ENCODE measurements at regions not wholly inside any gene's neighbourhood (a gene's known extent, or its start where the extent isn't known, plus 50 kb on each side); places are given as distances from the start of the nearest gene placed in this dataset.

DNA sequence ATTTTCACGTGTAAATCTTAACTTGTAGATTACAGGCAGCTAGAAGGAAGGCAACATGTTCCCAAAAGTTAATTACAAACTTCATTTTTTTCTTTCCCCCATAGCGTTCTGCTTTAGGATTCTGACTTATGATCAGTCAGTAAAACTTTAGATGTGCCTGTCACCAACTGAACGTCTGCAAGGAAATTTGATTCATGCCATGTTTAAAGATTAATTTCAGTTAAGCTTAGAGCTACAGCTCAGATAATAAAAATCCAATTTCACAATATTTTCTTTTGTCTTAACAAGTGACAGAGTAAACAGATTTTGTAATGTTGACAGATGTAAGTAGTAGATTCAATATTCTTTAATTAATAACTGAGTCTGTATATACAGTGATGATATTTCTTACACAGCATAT is 253.1 kb downstream of the NFKBIZ start:
- Histone ChIP-seq H3K4me1 (ENCODE audit: control insufficient read depth in 1 of 2, insufficient read depth in 2 of 2, low read depth in 1 of 2, low read length in 1 of 2) (no peaks in the 10 kb centered on the region; a peak in 1 of 4 replicates), H4K20me1 (ENCODE audit: insufficient read depth) (no peaks in the 10 kb centered on the region), H3K9ac (no peak overlapping the region), H3K36me3 (replicated peaks in 1 of 2; ENCODE audit: control insufficient read depth in 1 of 2, insufficient read depth in 2 of 2, low read length in 1 of 2) (no peaks in the 10 kb centered on the region), H2AFZ (ENCODE audit: low read depth) (no peak overlapping the region), H3K4me2 (no peak overlapping the region), H3K27ac (ENCODE audit: low read depth in 2 of 2, low read length in 1 of 2) (no peak overlapping the region), H3K79me2 (ENCODE audit: insufficient read depth) (no peaks in the 10 kb centered on the region), H3K9me3 (peaks cover 4% of the 10 kb centered on the region; the same call in 1 of the 2 replicates), H3K27me3 (ENCODE audit: insufficient read depth) (no peaks in the 10 kb centered on the region), H3F3A (replicated peaks; ENCODE audit: insufficient read depth) (no peaks in the 10 kb centered on the region), H3K9me2 (no peaks in the 10 kb centered on the region), H3K4me3 (ENCODE audit: low read depth in 2 of 2, low read length in 1 of 2) (no peak overlapping the region)
- no peak for DNase-seq
- 59% methylated on average over 3 of the region's 3 CpGs for WGBS (ENCODE audit: low lambda C conversion rate)
- POLR2A ChIA-PET: no interaction called here
- no peak for TF ChIP-seq YY1 (IDR thresholded peaks at IDR 0.05; ENCODE audit: low read depth)
- TF ChIP-seq, protein P1, sequence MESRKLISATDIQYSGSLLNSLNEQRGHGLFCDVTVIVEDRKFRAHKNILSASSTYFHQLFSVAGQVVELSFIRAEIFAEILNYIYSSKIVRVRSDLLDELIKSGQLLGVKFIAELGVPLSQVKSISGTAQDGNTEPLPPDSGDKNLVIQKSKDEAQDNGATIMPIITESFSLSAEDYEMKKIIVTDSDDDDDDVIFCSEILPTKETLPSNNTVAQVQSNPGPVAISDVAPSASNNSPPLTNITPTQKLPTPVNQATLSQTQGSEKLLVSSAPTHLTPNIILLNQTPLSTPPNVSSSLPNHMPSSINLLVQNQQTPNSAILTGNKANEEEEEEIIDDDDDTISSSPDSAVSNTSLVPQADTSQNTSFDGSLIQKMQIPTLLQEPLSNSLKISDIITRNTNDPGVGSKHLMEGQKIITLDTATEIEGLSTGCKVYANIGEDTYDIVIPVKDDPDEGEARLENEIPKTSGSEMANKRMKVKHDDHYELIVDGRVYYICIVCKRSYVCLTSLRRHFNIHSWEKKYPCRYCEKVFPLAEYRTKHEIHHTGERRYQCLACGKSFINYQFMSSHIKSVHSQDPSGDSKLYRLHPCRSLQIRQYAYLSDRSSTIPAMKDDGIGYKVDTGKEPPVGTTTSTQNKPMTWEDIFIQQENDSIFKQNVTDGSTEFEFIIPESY (IDR thresholded peaks at IDR 0.05; ENCODE audit: borderline replicate concordance, low read depth): no peak
- CTCF ChIA-PET: interaction anchor here (0.6 kb wide), 1 partner anchor 1775 kb away, joined by 3 read pairs; no protein-coding TSS in a partner anchor

DNA sequence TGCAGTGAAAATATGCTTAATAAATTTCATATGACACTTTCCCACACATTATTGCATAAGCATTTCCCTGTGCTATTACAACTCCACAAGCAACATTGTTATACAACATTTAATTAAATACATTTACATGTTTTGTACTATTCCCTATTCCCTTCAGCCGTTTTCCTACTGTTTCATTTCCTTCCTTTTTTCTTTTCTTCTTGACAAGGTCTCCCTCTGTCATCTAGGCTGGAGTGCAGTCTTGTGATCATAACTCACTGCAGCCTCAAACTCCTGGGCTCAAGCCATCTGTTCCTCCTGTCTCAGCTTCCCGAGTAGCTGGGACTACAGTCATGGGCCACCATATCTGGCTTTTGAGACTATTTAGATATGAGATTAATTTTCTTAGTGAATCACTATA is 254.7 kb downstream of the NFKBIZ start:
- no peaks in the 10 kb centered on the region for H3F3A ChIP-seq (replicated peaks; ENCODE audit: insufficient read depth)
- no peak for DNase-seq
- H3K27ac ChIP-seq (ENCODE audit: low read depth in 2 of 2, low read length in 1 of 2): no peak overlapping the region
- no peaks in the 10 kb centered on the region for H3K79me2 ChIP-seq (ENCODE audit: insufficient read depth)
- TF ChIP-seq MXI1 (IDR thresholded peaks at IDR 0.05; ENCODE audit: low read depth, low read length): no peak
- no peak for TF ChIP-seq TEAD4 (IDR thresholded peaks at IDR 0.05; ENCODE audit: borderline replicate concordance, insufficient read depth)
- peaks cover 5% of the 10 kb centered on the region; the same call in 1 of the 2 replicates for H3K9me3 ChIP-seq
- H3K27me3 ChIP-seq (ENCODE audit: insufficient read depth): no peaks in the 10 kb centered on the region
- H3K4me3 ChIP-seq (ENCODE audit: low read depth in 2 of 2, low read length in 1 of 2): no peak overlapping the region
- no peaks in the 10 kb centered on the region for H3K9me2 ChIP-seq
- POLR2A ChIA-PET: no interaction called here
- 64% methylated on average over 2 of the region's 2 CpGs for WGBS (ENCODE audit: low lambda C conversion rate)
- no peaks in the 10 kb centered on the region for H3K36me3 ChIP-seq (replicated peaks in 1 of 2; ENCODE audit: control insufficient read depth in 1 of 2, insufficient read depth in 2 of 2, low read length in 1 of 2)
- no peak overlapping the region for H3K4me2 ChIP-seq
- CTCF ChIA-PET: no interaction called here
- no peak overlapping the region for H3K9ac ChIP-seq
- H3K4me1 ChIP-seq (ENCODE audit: control insufficient read depth in 1 of 2, insufficient read depth in 2 of 2, low read depth in 1 of 2, low read length in 1 of 2): no peaks in the 10 kb centered on the region
- H4K20me1 ChIP-seq (ENCODE audit: insufficient read depth): no peaks in the 10 kb centered on the region
- H2AFZ ChIP-seq (ENCODE audit: low read depth): no peak overlapping the region

DNA sequence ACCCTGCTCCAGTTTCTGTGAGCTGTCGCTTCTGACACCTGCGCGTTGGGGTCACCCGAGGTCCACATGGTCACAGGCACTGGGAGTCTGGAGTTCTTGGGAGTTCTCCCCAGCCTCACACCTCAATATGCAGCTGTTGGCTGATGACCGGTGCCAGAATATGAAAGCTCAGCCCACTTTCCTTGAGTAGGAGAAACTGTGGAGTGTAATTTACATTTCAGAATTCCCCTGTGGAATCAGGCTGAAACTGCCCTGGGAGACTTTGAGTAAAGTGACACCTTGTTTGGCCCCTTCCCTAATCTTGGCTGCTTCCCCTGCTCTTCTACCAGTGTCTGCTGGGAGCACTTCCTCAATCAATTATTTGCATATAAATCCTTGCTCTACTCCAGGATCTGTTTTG is 255.9 kb downstream of the NFKBIZ start:
- no peak overlapping the region for H2AFZ ChIP-seq (ENCODE audit: low read depth)
- peaks cover 5% of the 10 kb centered on the region; the same call in 1 of the 2 replicates for H3K9me3 ChIP-seq
- no peak overlapping the region for H3K4me2 ChIP-seq
- TF ChIP-seq ELF1 (IDR thresholded peaks at IDR 0.05): no peak
- no peak for TF ChIP-seq SMC3 (IDR thresholded peaks at IDR 0.05; ENCODE audit: low read depth, low read length)
- TF ChIP-seq, protein P2, sequence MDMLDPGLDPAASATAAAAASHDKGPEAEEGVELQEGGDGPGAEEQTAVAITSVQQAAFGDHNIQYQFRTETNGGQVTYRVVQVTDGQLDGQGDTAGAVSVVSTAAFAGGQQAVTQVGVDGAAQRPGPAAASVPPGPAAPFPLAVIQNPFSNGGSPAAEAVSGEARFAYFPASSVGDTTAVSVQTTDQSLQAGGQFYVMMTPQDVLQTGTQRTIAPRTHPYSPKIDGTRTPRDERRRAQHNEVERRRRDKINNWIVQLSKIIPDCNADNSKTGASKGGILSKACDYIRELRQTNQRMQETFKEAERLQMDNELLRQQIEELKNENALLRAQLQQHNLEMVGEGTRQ (IDR thresholded peaks at IDR 0.05; ENCODE audit: borderline replicate concordance, low read depth, low read length): no peak
- no peak for TF ChIP-seq CHD2 (IDR thresholded peaks at IDR 0.05; ENCODE audit: low read length, partially characterized antibody)
- TF ChIP-seq RAD21 (IDR thresholded peaks at IDR 0.05; ENCODE audit: low read length): no peak
- TF ChIP-seq NRF1 (IDR thresholded peaks at IDR 0.05; ENCODE audit: low read depth, low read length): no peak
- TF ChIP-seq YY1 (IDR thresholded peaks at IDR 0.05; ENCODE audit: low read depth): no peak
- no peak for TF ChIP-seq MEF2A (IDR thresholded peaks at IDR 0.05; ENCODE audit: borderline replicate concordance, low read depth)
- no peak for TF ChIP-seq RCOR1 (IDR thresholded peaks at IDR 0.05; ENCODE audit: low read length)
- TF ChIP-seq CTCF (IDR thresholded peaks at IDR 0.05): no peak
- no peak for TF ChIP-seq RFX5 (IDR thresholded peaks at IDR 0.05; ENCODE audit: low read length)
- no peak for TF ChIP-seq NFIC (IDR thresholded peaks at IDR 0.05; ENCODE audit: borderline replicate concordance)
- no peak for TF ChIP-seq FOXJ3 (CRISPR knock-in tag; IDR thresholded peaks at IDR 0.05)
- no peak for TF ChIP-seq TAF1 (IDR thresholded peaks at IDR 0.05; ENCODE audit: borderline replicate concordance, low read depth, low read length)
- TF ChIP-seq POLR2AphosphoS5 (IDR thresholded peaks at IDR 0.05; ENCODE audit: low read depth, low read length): no peak
- no peak for TF ChIP-seq RXRA (IDR thresholded peaks at IDR 0.05; ENCODE audit: borderline replicate concordance, low read depth)
- no peaks in the 10 kb centered on the region for H3F3A ChIP-seq (replicated peaks; ENCODE audit: insufficient read depth)
- H3K9ac ChIP-seq: no peak overlapping the region
- POLR2A ChIA-PET: no interaction called here
- WGBS (ENCODE audit: low lambda C conversion rate): 97% methylated on average over 5 of the region's 5 CpGs
- H4K20me1 ChIP-seq (ENCODE audit: insufficient read depth): no peaks in the 10 kb centered on the region
- no peaks in the 10 kb centered on the region for H3K79me2 ChIP-seq (ENCODE audit: insufficient read depth)
- no peaks in the 10 kb centered on the region for H3K4me1 ChIP-seq (ENCODE audit: control insufficient read depth in 1 of 2, insufficient read depth in 2 of 2, low read depth in 1 of 2, low read length in 1 of 2)
- H3K9me2 ChIP-seq: no peaks in the 10 kb centered on the region
- no peak overlapping the region for H3K27ac ChIP-seq (ENCODE audit: low read depth in 2 of 2, low read length in 1 of 2)
- no peaks in the 10 kb centered on the region for H3K36me3 ChIP-seq (replicated peaks in 1 of 2; ENCODE audit: control insufficient read depth in 1 of 2, insufficient read depth in 2 of 2, low read length in 1 of 2)
- H3K27me3 ChIP-seq (ENCODE audit: insufficient read depth): no peaks in the 10 kb centered on the region
- no peak for DNase-seq
- H3K4me3 ChIP-seq (ENCODE audit: low read depth in 2 of 2, low read length in 1 of 2): no peak overlapping the region
- CTCF ChIA-PET: no interaction called here
